Activated CD4-positive, alpha-beta T cell treated with anti-CD3 and anti-CD28 coated beads, Interleukin-2, amount 10 ng/mL, durations not matched to agents 7 days and 5 days (primary cell): ENCODE measurements at regions not wholly inside any gene's neighbourhood (a gene's known extent, or its start where the extent isn't known, plus 50 kb on each side); places are given as distances from the start of the nearest gene placed in this dataset.

Source experiments
- CTCF ChIA-PET: fragments of 350-600 bp; sonication (Branson Sonifier 250); formaldehyde crosslinking; loops from one replicate; lab custom pipeline; 2021; ENCODE audit warnings: antibody characterized with exemption; lab: Charles Lee
- POLR2A ChIA-PET: fragments of 350-600 bp; sonication (Branson Sonifier 250); formaldehyde crosslinking; loops from one replicate; lab custom pipeline; 2021; ENCODE audit warnings: antibody characterized with exemption; lab: Charles Lee
- DNase-seq: peaks from one replicate; pipeline ENCODE4 v3.0.0-alpha.2; 2020
- H3K27ac Mint-ChIP-seq: one replicate; pipeline ENCODE4 v1.8.0; 2021; ENCODE audit warnings: mild to moderate bottlenecking, moderate library complexity, mixed read lengths
- H3K27me3 Mint-ChIP-seq: one replicate; pipeline ENCODE4 v1.8.0; 2021; ENCODE audit warnings: mixed read lengths
- H3K36me3 Mint-ChIP-seq: one replicate; pipeline ENCODE4 v1.8.0; 2021; ENCODE audit warnings: low read depth, mixed read lengths
- H3K4me1 Mint-ChIP-seq: one replicate; pipeline ENCODE4 v1.8.0; 2021; ENCODE audit warnings: mixed read lengths
- H3K4me3 Mint-ChIP-seq: one replicate; pipeline ENCODE4 v1.8.0; 2021; ENCODE audit warnings: mild to moderate bottlenecking, moderate library complexity, mixed read lengths
- H3K9me3 Mint-ChIP-seq: one replicate; pipeline ENCODE4 v1.8.0; 2021; ENCODE audit warnings: mixed read lengths

DNA sequence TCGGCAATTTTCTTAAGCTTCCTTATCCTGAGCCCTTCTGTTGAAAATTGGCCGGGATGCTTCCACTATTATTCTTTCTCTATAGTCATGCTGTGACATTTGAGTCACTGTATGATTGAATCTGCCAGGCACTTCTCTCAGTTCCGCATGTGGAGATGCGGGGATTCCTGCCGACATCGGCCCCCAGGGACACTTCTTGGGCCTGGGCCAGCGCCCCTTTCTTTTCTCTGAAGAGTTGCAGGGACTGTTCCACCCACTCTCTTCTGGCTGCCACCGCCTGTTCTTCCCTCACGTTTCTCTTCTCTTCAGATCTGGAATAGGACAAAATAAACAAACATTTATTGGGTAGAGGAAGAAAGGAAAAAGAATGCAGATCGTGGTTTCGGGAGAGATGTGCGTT lies 310.1 kb downstream of the ETNK1 start:
- Mint-ChIP-seq H3K4me1 (no peaks in the 10 kb centered on the region), H3K27ac (no peak overlapping the region), H3K9me3 (no peaks in the 10 kb centered on the region), H3K4me3 (no peak overlapping the region), H3K27me3 (no peaks in the 10 kb centered on the region), H3K36me3 (no peaks in the 10 kb centered on the region)
- ChIA-PET POLR2A (no interaction called here), CTCF (no interaction called here)
- no peak for DNase-seq

DNA sequence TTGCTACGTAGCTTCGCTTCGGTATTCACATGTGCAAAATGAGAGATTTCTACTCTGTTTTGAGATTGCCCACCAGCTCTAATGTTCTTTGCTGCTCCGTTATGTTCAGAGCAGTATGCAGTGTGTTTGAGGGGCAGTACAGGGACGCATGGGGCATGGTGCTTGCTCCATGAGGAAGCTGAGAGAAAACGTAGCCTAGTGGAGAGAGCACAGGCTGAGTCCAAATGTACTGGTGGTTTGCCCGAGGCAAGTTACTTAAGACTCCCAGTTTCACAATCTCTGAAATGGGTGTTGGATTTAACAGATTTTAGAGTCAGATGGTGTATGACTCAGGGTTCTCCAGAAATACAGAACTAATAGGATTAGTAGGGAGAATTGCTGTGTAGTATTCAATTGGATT lies 310.5 kb downstream of the ETNK1 start:
- H3K36me3 Mint-ChIP-seq, result no peaks in the 10 kb centered on the region
- no peak for DNase-seq
- no peaks in the 10 kb centered on the region for H3K9me3 Mint-ChIP-seq
- H3K4me3 Mint-ChIP-seq, result no peak overlapping the region
- no peak overlapping the region for H3K27ac Mint-ChIP-seq
- POLR2A ChIA-PET, result no interaction called here
- H3K4me1 Mint-ChIP-seq, result no peaks in the 10 kb centered on the region
- H3K27me3 Mint-ChIP-seq, result no peaks in the 10 kb centered on the region
- CTCF ChIA-PET, result no interaction called here

GRCh38 chr12:22938323-22938722 lies 313.4 kb downstream of the ETNK1 start:
- Mint-ChIP-seq H3K36me3 (no peaks in the 10 kb centered on the region), H3K27me3 (no peaks in the 10 kb centered on the region), H3K9me3 (peaks cover 4% of the 10 kb centered on the region), H3K27ac (no peak overlapping the region), H3K4me1 (no peaks in the 10 kb centered on the region), H3K4me3 (no peak overlapping the region)
- no peak for DNase-seq
- ChIA-PET POLR2A (no interaction called here), CTCF (no interaction called here)

DNA sequence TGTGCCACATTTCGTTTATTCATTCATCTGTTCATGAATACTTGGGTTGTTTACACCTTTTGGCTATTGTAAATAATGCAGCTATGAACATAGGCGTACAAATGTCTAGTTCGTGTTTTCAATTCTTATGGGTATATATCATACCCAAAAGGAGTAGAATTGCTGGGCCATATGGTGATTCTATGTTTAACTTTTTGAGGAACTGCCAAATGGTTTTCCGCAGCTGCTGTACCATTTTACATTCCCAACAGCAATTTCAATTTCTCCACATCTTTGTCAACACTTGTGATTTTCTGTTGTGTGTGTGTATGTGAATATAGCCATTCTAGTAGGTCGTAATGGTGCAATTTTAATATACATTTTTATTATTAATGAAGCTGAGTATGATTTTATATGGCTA lies 326.2 kb downstream of the ETNK1 start:
- H3K4me3 Mint-ChIP-seq, result no peak overlapping the region
- peaks cover 3% of the 10 kb centered on the region for H3K9me3 Mint-ChIP-seq
- H3K4me1 Mint-ChIP-seq, result no peaks in the 10 kb centered on the region
- no peaks in the 10 kb centered on the region for H3K27me3 Mint-ChIP-seq
- ChIA-PET CTCF (no interaction called here), POLR2A (no interaction called here)
- DNase-seq, result no peak
- H3K36me3 Mint-ChIP-seq, result no peaks in the 10 kb centered on the region
- H3K27ac Mint-ChIP-seq, result no peak overlapping the region

- no peaks in the 10 kb centered on the region for H3K36me3 Mint-ChIP-seq
- no peaks in the 10 kb centered on the region for H3K27me3 Mint-ChIP-seq
- ChIA-PET POLR2A (no interaction called here), CTCF (no interaction called here)
- no peak overlapping the region for H3K27ac Mint-ChIP-seq
- no peaks in the 10 kb centered on the region for H3K4me1 Mint-ChIP-seq
- no peak overlapping the region for H3K4me3 Mint-ChIP-seq
- no peak for DNase-seq
- peaks cover 3% of the 10 kb centered on the region for H3K9me3 Mint-ChIP-seq
These were observed 331.7 kb downstream of the ETNK1 start for GRCh38 chr12:22956690-22957089.

DNA sequence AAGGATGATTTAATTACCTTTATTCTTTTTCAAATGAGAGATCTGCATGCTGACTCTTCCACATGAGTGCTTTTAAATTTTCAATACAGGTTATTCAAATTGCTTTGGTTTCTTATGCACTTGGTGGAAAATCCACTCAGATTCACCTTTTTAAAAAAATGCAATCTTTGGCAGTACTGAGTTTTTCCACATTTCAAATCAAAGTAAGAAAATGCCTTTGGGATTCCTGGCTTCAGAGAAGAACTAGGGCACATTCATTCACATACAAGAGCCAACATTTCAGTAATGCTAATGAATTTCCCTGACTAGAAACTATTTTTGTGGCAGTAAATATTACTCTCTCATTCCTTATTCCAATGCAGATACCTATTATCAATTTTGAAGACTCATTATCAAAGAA lies 342.2 kb downstream of the ETNK1 start:
- no peaks in the 10 kb centered on the region for H3K27me3 Mint-ChIP-seq
- CTCF ChIA-PET, result no interaction called here
- H3K36me3 Mint-ChIP-seq, result no peaks in the 10 kb centered on the region
- no peak overlapping the region for H3K4me3 Mint-ChIP-seq
- no peaks in the 10 kb centered on the region for H3K9me3 Mint-ChIP-seq
- no peak overlapping the region for H3K27ac Mint-ChIP-seq
- POLR2A ChIA-PET, result no interaction called here
- no peaks in the 10 kb centered on the region for H3K4me1 Mint-ChIP-seq
- no peak for DNase-seq

DNA sequence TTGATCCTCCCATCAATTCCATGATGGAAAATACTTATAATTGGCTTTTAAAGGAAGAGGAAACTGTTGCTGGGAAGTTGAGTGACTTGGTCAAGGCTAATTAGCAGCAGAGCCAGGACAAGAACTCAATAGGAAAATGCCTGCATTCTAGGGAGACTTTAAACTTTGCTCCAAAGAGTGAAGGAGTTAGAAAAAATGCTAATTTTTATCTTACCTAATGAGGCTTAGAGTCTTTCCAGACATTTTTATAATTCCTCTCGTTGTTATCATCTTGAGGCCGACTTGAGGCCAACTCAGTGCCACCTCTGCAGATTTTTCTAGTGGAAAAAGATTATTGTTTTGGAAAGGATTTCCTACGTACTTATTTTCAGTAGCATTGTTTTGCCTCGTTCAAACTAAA lies 344.6 kb downstream of the ETNK1 start:
- Mint-ChIP-seq H3K27me3 (no peaks in the 10 kb centered on the region), H3K36me3 (no peaks in the 10 kb centered on the region), H3K27ac (no peak overlapping the region), H3K4me3 (no peak overlapping the region), H3K4me1 (no peaks in the 10 kb centered on the region), H3K9me3 (no peaks in the 10 kb centered on the region)
- ChIA-PET CTCF (no interaction called here), POLR2A (no interaction called here)
- DNase-seq, result no peak

- no peaks in the 10 kb centered on the region for H3K27me3 Mint-ChIP-seq
- no peak overlapping the region for H3K27ac Mint-ChIP-seq
- H3K9me3 Mint-ChIP-seq, result no peaks in the 10 kb centered on the region
- POLR2A ChIA-PET, result no interaction called here
- CTCF ChIA-PET, result no interaction called here
- no peak for DNase-seq
- no peaks in the 10 kb centered on the region for H3K4me1 Mint-ChIP-seq
- H3K4me3 Mint-ChIP-seq, result no peak overlapping the region
- H3K36me3 Mint-ChIP-seq, result no peaks in the 10 kb centered on the region
These were observed 346.3 kb downstream of the ETNK1 start for GRCh38 chr12:22971247-22971646.

- no peak for DNase-seq
- no peaks in the 10 kb centered on the region for H3K9me3 Mint-ChIP-seq
- H3K36me3 Mint-ChIP-seq, result no peaks in the 10 kb centered on the region
- no peak overlapping the region for H3K4me3 Mint-ChIP-seq
- H3K4me1 Mint-ChIP-seq, result no peaks in the 10 kb centered on the region
- ChIA-PET POLR2A (no interaction called here), CTCF (interaction anchor here (1.6 kb wide), 1 partner anchor 11 kb away, joined by 3 read pairs; no protein-coding TSS in a partner anchor)
- H3K27me3 Mint-ChIP-seq, result no peaks in the 10 kb centered on the region
- H3K27ac Mint-ChIP-seq, result no peak overlapping the region
These were observed 346.8 kb downstream of the ETNK1 start for GRCh38 chr12:22971701-22972191.

GRCh38 chr12:22974865-22975264 lies 349.9 kb downstream of the ETNK1 start:
- POLR2A ChIA-PET, result no interaction called here
- no peak overlapping the region for H3K27ac Mint-ChIP-seq

GRCh38 chr12:22978962-22979361 lies 354.0 kb downstream of the ETNK1 start:
- no peaks in the 10 kb centered on the region for H3K9me3 Mint-ChIP-seq
- ChIA-PET CTCF (no interaction called here), POLR2A (no interaction called here)
- H3K27me3 Mint-ChIP-seq, result peaks cover 2% of the 10 kb centered on the region
- no peak overlapping the region for H3K4me3 Mint-ChIP-seq
- DNase-seq, result no peak
- H3K36me3 Mint-ChIP-seq, result no peaks in the 10 kb centered on the region
- no peaks in the 10 kb centered on the region for H3K4me1 Mint-ChIP-seq
- no peak overlapping the region for H3K27ac Mint-ChIP-seq

More at GRCh38 chr12:22974865-22975264, 349.9 kb downstream of the ETNK1 start:
- no peaks in the 10 kb centered on the region for H3K9me3 Mint-ChIP-seq
- no peaks in the 10 kb centered on the region for H3K36me3 Mint-ChIP-seq
- H3K27me3 Mint-ChIP-seq, result peaks cover 2% of the 10 kb centered on the region
- H3K4me1 Mint-ChIP-seq, result no peaks in the 10 kb centered on the region
- H3K4me3 Mint-ChIP-seq, result no peak overlapping the region
- CTCF ChIA-PET, result no interaction called here
- no peak for DNase-seq

DNA sequence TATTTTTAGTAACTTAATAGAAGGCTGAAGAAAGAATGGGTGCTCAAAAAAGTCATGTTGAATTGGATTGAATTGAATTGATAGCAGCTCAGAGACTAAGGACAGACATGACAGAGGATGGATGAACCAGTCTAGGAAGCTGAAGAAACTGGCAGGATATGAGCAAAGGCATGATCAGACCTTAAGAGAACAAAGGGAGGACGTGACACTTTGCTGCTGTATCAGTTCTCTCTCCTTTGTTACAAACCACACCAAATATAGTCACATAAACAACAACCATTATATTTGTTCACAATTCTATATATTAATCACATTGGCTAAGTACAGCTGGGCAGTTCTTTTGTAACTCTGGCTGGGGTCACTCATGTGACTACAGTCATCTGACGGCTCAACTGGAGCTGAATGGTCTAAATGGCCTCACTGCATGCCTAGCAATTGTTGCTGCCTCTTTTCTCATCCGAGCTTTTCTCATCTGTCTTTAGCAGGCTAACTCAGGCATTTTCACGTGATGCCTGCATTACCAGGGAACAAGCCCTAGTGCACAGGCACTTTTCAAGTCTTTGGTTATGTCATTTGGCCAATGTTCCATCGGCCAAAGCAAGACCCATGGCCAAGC lies 355.0 kb downstream of the ETNK1 start:
- Mint-ChIP-seq H3K36me3 (no peaks in the 10 kb centered on the region), H3K4me1 (no peaks in the 10 kb centered on the region), H3K27me3 (peaks cover 2% of the 10 kb centered on the region), H3K27ac (no peak overlapping the region), H3K4me3 (no peak overlapping the region), H3K9me3 (no peaks in the 10 kb centered on the region)
- POLR2A ChIA-PET, result no interaction called here
- CTCF ChIA-PET, result interaction anchor here (0.6 kb wide), 1 partner anchor 1639 kb away, joined by 4 read pairs; no protein-coding TSS in a partner anchor
- DNase-seq, result no peak

GRCh38 chr12:22981711-22982110 lies 356.7 kb downstream of the ETNK1 start:
- H3K4me1 Mint-ChIP-seq, result no peaks in the 10 kb centered on the region
- no peak overlapping the region for H3K27ac Mint-ChIP-seq
- H3K9me3 Mint-ChIP-seq, result no peaks in the 10 kb centered on the region
- no peak overlapping the region for H3K4me3 Mint-ChIP-seq
- DNase-seq, result no peak
- H3K36me3 Mint-ChIP-seq, result no peaks in the 10 kb centered on the region
- ChIA-PET POLR2A (no interaction called here), CTCF (no interaction called here)
- H3K27me3 Mint-ChIP-seq, result peaks cover 2% of the 10 kb centered on the region

GRCh38 chr12:22982635-22983034 lies 357.7 kb downstream of the ETNK1 start:
- ChIA-PET POLR2A (no interaction called here), CTCF (interaction anchor here (1.0 kb wide), 1 partner anchor 10 kb away, joined by 3 read pairs; no protein-coding TSS in a partner anchor)
- Mint-ChIP-seq H3K36me3 (no peaks in the 10 kb centered on the region), H3K27ac (no peak overlapping the region), H3K9me3 (no peaks in the 10 kb centered on the region), H3K27me3 (peaks cover 2% of the 10 kb centered on the region), H3K4me1 (no peaks in the 10 kb centered on the region), H3K4me3 (no peak overlapping the region)
- no peak for DNase-seq
